Keratinocyte (primary cell): ENCODE measurements at regions not wholly inside any gene's neighbourhood (a gene's known extent, or its start where the extent isn't known, plus 50 kb on each side); places are given as distances from the start of the nearest gene placed in this dataset.

Experiments used
- DNase-seq: peaks from one replicate; pipeline ENCODE4 v3.0.0-alpha.2; 2011; ENCODE audit warnings: low read depth, missing footprints, low spot score
- FAIRE-seq: peaks from 2 replicates; lab custom pipeline; 2011; peaks lifted over from hg19 to GRCh38; lab: Jason Lieb, UNC
- H2AFZ ChIP-seq: 2 replicates; pipeline ENCODE4 v1.6.0; 2012; ENCODE audit warnings: low read length, control low read depth, inconsistent platforms; ENCODE audit not compliant: control insufficient read depth
- H3K27ac ChIP-seq: 2 replicates; pipeline ENCODE4 v1.5.1; 2011; ENCODE audit warnings: low read length; ENCODE audit not compliant: control insufficient read depth, insufficient read depth
- H3K27me3 ChIP-seq: 3 replicates; pipeline ENCODE4 v1.6.0; 2011; ENCODE audit warnings: low read length; ENCODE audit not compliant: control insufficient read depth, insufficient read depth; ENCODE audit errors: extremely low read depth
- H3K36me3 ChIP-seq, 2 experiments: 2 replicates in 1 of 2; 3 replicates in 1 of 2; pipeline ENCODE4 v1.5.1; 2011; ENCODE audit warnings: low read length in 2 of 2, mild to moderate bottlenecking in 1 of 2; ENCODE audit not compliant: control insufficient read depth in 2 of 2, insufficient read depth in 2 of 2; ENCODE audit errors: extremely low read depth in 1 of 2
- H3K4me1 ChIP-seq: 3 replicates; pipeline ENCODE4 v1.5.1; 2011; ENCODE audit warnings: low read length; ENCODE audit not compliant: control insufficient read depth, insufficient read depth; ENCODE audit errors: extremely low read depth
- H3K4me2 ChIP-seq: 3 replicates; pipeline ENCODE4 v1.6.0; 2011; ENCODE audit warnings: low read depth, low read length; ENCODE audit not compliant: control insufficient read depth, insufficient read depth; ENCODE audit errors: extremely low read depth
- H3K4me3 ChIP-seq, 3 experiments: fragments of 200-600 bp in 1 of 3; sonication (generic) in 1 of 3; 2 replicates in 2 of 3; 3 replicates in 1 of 3; pipeline ENCODE4 v1.5.1; 2011 to 2016; ENCODE audit warnings: low read length in 3 of 3, mild to moderate bottlenecking in 3 of 3, control low read depth in 2 of 3, inconsistent platforms in 1 of 3, low read depth in 1 of 3, mixed read lengths in 1 of 3, mixed run types in 1 of 3, moderate library complexity in 1 of 3; ENCODE audit not compliant: control insufficient read depth in 2 of 3, insufficient read depth in 2 of 3; ENCODE audit errors: extremely low read depth in 1 of 3
- H3K79me2 ChIP-seq: 2 replicates; pipeline ENCODE4 v1.6.0; 2012; ENCODE audit warnings: low read length; ENCODE audit not compliant: control insufficient read depth, insufficient read depth
- H3K9ac ChIP-seq: 3 replicates; pipeline ENCODE4 v1.6.0; 2011; ENCODE audit warnings: low read length; ENCODE audit not compliant: control insufficient read depth, insufficient read depth; ENCODE audit errors: extremely low read depth
- H3K9me1 ChIP-seq: 3 replicates; pipeline ENCODE4 v1.6.0; 2011; ENCODE audit warnings: low read length; ENCODE audit not compliant: control insufficient read depth, insufficient read depth; ENCODE audit errors: extremely low read depth
- H3K9me3 ChIP-seq: 2 replicates; pipeline ENCODE4 v1.5.1; 2012; ENCODE audit warnings: low read depth, low read length; ENCODE audit not compliant: control insufficient read depth
- H4K20me1 ChIP-seq: 3 replicates; pipeline ENCODE4 v1.6.0; 2011; ENCODE audit warnings: low read length; ENCODE audit not compliant: control insufficient read depth, insufficient read depth; ENCODE audit errors: extremely low read depth
- CTCF ChIP-seq, 3 experiments: IDR thresholded peaks in 1 of 3; conservative IDR thresholded peaks in 1 of 3; optimal IDR thresholded peaks in 1 of 3; 2 replicates in 2 of 3; 3 replicates in 1 of 3; pipeline versions ENCODE3 to v1.5.1; 2011; ENCODE audit warnings: low read length in 3 of 3, mild to moderate bottlenecking in 3 of 3, moderate library complexity in 2 of 3, control low read depth in 1 of 3, inconsistent platforms in 1 of 3; ENCODE audit not compliant: insufficient read depth in 2 of 3; ENCODE audit errors: extremely low read depth in 1 of 3
- EZH2 ChIP-seq: IDR thresholded peaks from one replicate; pipeline ENCODE4 v1.6.1; 2012; ENCODE audit warnings: inconsistent platforms, mild to moderate bottlenecking, low read length, moderate library complexity
- dilution Hi-C: fragments of 300-500 bp; cut with MboI; formaldehyde crosslinking; loops from one replicate; pipeline ENCODE4 v1.7.0; 2020; ENCODE audit warnings: low sequenced_read_pairs; ENCODE audit not compliant: extremely low pct_ligation_motif_present

- Histone ChIP-seq H3K79me2 (no peaks in the 10 kb centered on the region), H4K20me1 (no peaks in the 10 kb centered on the region), H3K36me3 (no peaks in the 10 kb centered on the region), H3K9me1 (no peaks in the 10 kb centered on the region), H3K27ac (no peak overlapping the region), H3K4me1 (no peaks in the 10 kb centered on the region), H3K27me3 (no peaks in the 10 kb centered on the region), H3K9me3 (peaks cover 2% of the 10 kb centered on the region), H3K4me3 (no peak overlapping the region), H3K4me2 (no peak overlapping the region), H3K9ac (no peak overlapping the region), H2AFZ (no peak overlapping the region)
- FAIRE-seq (no peak), DNase-seq (no peak)
- TF ChIP-seq CTCF (optimal IDR thresholded peaks at IDR 0.05 in 1 of 3, IDR thresholded peaks at IDR 0.05 in 1 of 3, conservative IDR thresholded peaks at IDR 0.05 in 1 of 3; ENCODE audit: extremely low read depth in 1 of 3, insufficient read depth in 2 of 3, low read length in 3 of 3): no peak
- dilution Hi-C loops: no loop called here
These were observed 451.8 kb upstream of the KHDRBS2 start for GRCh38 chr6:62737792-62738191.

- H3K9me1 ChIP-seq: no peaks in the 10 kb centered on the region
- no peaks in the 10 kb centered on the region for H3K27me3 ChIP-seq
- H3K9ac ChIP-seq: no peak overlapping the region
- no peak for DNase-seq
- no peak overlapping the region for H3K4me2 ChIP-seq
- no peak for FAIRE-seq
- H3K36me3 ChIP-seq: no peaks in the 10 kb centered on the region
- H3K4me3 ChIP-seq: no peak overlapping the region
- no peaks in the 10 kb centered on the region for H4K20me1 ChIP-seq
- H3K9me3 ChIP-seq: no peaks in the 10 kb centered on the region
- no peaks in the 10 kb centered on the region for H3K4me1 ChIP-seq
- H2AFZ ChIP-seq: no peak overlapping the region
- no peak overlapping the region for H3K27ac ChIP-seq
- no peaks in the 10 kb centered on the region for H3K79me2 ChIP-seq
- dilution Hi-C loops: no loop called here
- no peak for TF ChIP-seq EZH2
- TF ChIP-seq CTCF (optimal IDR thresholded peaks at IDR 0.05 in 1 of 3, IDR thresholded peaks at IDR 0.05 in 1 of 3, conservative IDR thresholded peaks at IDR 0.05 in 1 of 3; ENCODE audit: extremely low read depth in 1 of 3, insufficient read depth in 2 of 3, low read length in 3 of 3): no peak
These were observed 435.4 kb upstream of the KHDRBS2 start for GRCh38 chr6:62721408-62721807.
